GM20000 (cell line): ENCODE measurements at regions not wholly inside any gene's neighbourhood (a gene's known extent, or its start where the extent isn't known, plus 50 kb on each side); places are given as distances from the start of the nearest gene placed in this dataset.

Source experiments
- DNase-seq: peaks from one replicate; pipeline ENCODE4 v3.0.0; 2012; ENCODE audit warnings: low spot score
- CTCF ChIP-seq: IDR thresholded peaks from 2 replicates; pipeline ENCODE4 v1.5.1; 2012; ENCODE audit warnings: mild to moderate bottlenecking, control low read depth; ENCODE audit errors: extremely low read depth, missing control alignments

GRCh38 chr16:73692861-73693260 is 603.8 kb upstream of the PSMD7 start:
- DNase-seq = no peak
- no peak for TF ChIP-seq CTCF

- no peak for TF ChIP-seq CTCF
- no peak for DNase-seq
These were observed 612.8 kb upstream of the PSMD7 start for GRCh38 chr16:73683804-73684203.

GRCh38 chr16:73672135-73672534 is 624.2 kb upstream of the ZFHX3 start:
- TF ChIP-seq CTCF = no peak
- DNase-seq = no peak

- DNase-seq = no peak
- TF ChIP-seq CTCF = no peak
These were observed 623.2 kb upstream of the ZFHX3 start for GRCh38 chr16:73670836-73671820.

- no peak for DNase-seq
- no peak for TF ChIP-seq CTCF
These were observed 621.8 kb upstream of the ZFHX3 start for GRCh38 chr16:73669535-73670274.

- no peak for DNase-seq
- TF ChIP-seq CTCF = no peak
These were observed 615.8 kb upstream of the ZFHX3 start for GRCh38 chr16:73663720-73664119.

- TF ChIP-seq CTCF = no peak
These were observed 588.3 kb upstream of the ZFHX3 start for GRCh38 chr16:73636196-73636595.

More at GRCh38 chr16:73636196-73636595, 588.3 kb upstream of the ZFHX3 start:
- no peak for DNase-seq
